HCT116 (cell line): ENCODE measurements at regions not wholly inside any gene's neighbourhood (a gene's known extent, or its start where the extent isn't known, plus 50 kb on each side); places are given as distances from the start of the nearest gene placed in this dataset.

ENCODE experiments used
- ATAC-seq: fragments of 200-7000 bp; cut with Tn5 transposase; 2 replicates; pipeline ENCODE4 v1.9.1; 2020; ENCODE audit warnings: mild to moderate bottlenecking, moderate library complexity
- BruUV-seq: library from RNA; stranded (reverse); fragments of 400-500 nt; replicated peaks from 2 replicates; lab custom pipeline; 2021; lab: Mats Ljungman, UMichigan
- CTCF ChIA-PET: fragments of 300-600 bp; sonication (Branson Sonifier 250); formaldehyde crosslinking; loops from one replicate; lab custom pipeline; 2021; ENCODE audit warnings: antibody characterized with exemption; lab: Charles Lee
- POLR2A ChIA-PET: fragments of 300-600, 350-600 bp; sonication (Branson Sonifier 250); formaldehyde crosslinking; loops from one replicate; lab custom pipeline; 2021; ENCODE audit warnings: antibody characterized with exemption; lab: Charles Lee
- RAD21 ChIA-PET, 2 experiments: fragments of 300-600 bp; sonication (Branson Sonifier 250); formaldehyde crosslinking; loops; one replicate each; lab custom pipeline; 2023; ENCODE audit warnings: low total read pairs in 2 of 2; ENCODE audit not compliant: uncharacterized antibody in 2 of 2, unreplicated experiment in 2 of 2, low non-redundant PET in 1 of 2; lab: Charles Lee
- DNase-seq: peaks from one replicate; pipeline ENCODE4 v3.0.0-alpha.2; 2010; ENCODE audit warnings: low read depth, low spot score
- H2AFZ ChIP-seq: fragments of 200-600 bp; shearing (Covaris generic), sonication (generic); 2 replicates; pipeline ENCODE4 v1.6.1; 2017; ENCODE audit warnings: low read depth, mixed run types, mixed read lengths, antibody characterized with exemption, low read length; ENCODE audit not compliant: poor library complexity, severe bottlenecking
- H3K27ac ChIP-seq: 2 replicates; pipeline ENCODE4 v1.5.1; 2012; ENCODE audit warnings: low read depth, low read length
- H3K27me3 ChIP-seq: fragments of 200-600 bp; sonication (generic); 2 replicates; pipeline ENCODE4 v1.6.1; 2016; ENCODE audit warnings: mixed run types, low read length, mixed read lengths; ENCODE audit not compliant: insufficient read depth
- H3K36me3 ChIP-seq, 2 experiments: fragments of 200-500 bp in 1 of 2; fragments of 200-600 bp in 1 of 2; sonication (Bioruptor generic) in 1 of 2; sonication (generic) in 1 of 2; 2 replicates each; pipeline versions ENCODE4 v1.5.1 to v1.6.1; 2014 to 2016; ENCODE audit warnings: low read length in 2 of 2, inconsistent platforms in 1 of 2, mixed read lengths in 1 of 2, mixed run types in 1 of 2; ENCODE audit not compliant: insufficient read depth in 2 of 2, control insufficient read depth in 1 of 2
- H3K4me1 ChIP-seq, 2 experiments: fragments of 200-600 bp in 1 of 2; sonication (generic) in 1 of 2; 2 replicates each; pipeline versions ENCODE4 v1.5.1 to v1.6.1; 2012 to 2017; ENCODE audit warnings: low read length in 2 of 2, inconsistent platforms in 1 of 2, mild to moderate bottlenecking in 1 of 2, mixed read lengths in 1 of 2, mixed run types in 1 of 2, moderate library complexity in 1 of 2; ENCODE audit not compliant: insufficient read depth in 2 of 2, control insufficient read depth in 1 of 2
- H3K4me2 ChIP-seq: fragments of 200-600 bp; sonication (generic); 2 replicates; pipeline ENCODE4 v1.6.1; 2017; ENCODE audit warnings: mixed run types, low read length, mixed read lengths
- H3K4me3 ChIP-seq, 2 experiments: fragments of 200-600 bp in 1 of 2; sonication (generic) in 1 of 2; replicated peaks in 1 of 2; 2 replicates each; pipeline ENCODE4 v1.5.1; 2011 to 2016; ENCODE audit warnings: low read length in 2 of 2, control low read depth in 1 of 2, low read depth in 1 of 2, mild to moderate bottlenecking in 1 of 2, mixed read lengths in 1 of 2, mixed run types in 1 of 2
- H3K79me2 ChIP-seq: fragments of 200-600 bp; sonication (generic); 2 replicates; pipeline ENCODE4 v1.6.1; 2017; ENCODE audit warnings: mild to moderate bottlenecking, mixed run types, low read length, moderate library complexity, mixed read lengths; ENCODE audit not compliant: insufficient read depth
- H3K9ac ChIP-seq: fragments of 200-600 bp; sonication (generic); 2 replicates; pipeline ENCODE4 v1.6.1; 2016; ENCODE audit warnings: low read length, mixed read lengths
- H3K9me2 ChIP-seq: fragments of 200-600 bp; sonication (generic), shearing (Covaris generic); 2 replicates; pipeline ENCODE4 v1.6.1; 2017; ENCODE audit warnings: mixed run types, mild to moderate bottlenecking, moderate library complexity; ENCODE audit not compliant: insufficient read depth
- H3K9me3 ChIP-seq, 2 experiments: fragments of 200-500 bp in 1 of 2; fragments of 200-600 bp in 1 of 2; sonication (Bioruptor generic) in 1 of 2; sonication (generic) in 1 of 2; 2 replicates each; pipeline ENCODE4 v1.6.1; 2014 to 2017; ENCODE audit warnings: low read length in 2 of 2, mixed read lengths in 2 of 2, inconsistent platforms in 1 of 2, low read depth in 1 of 2, mild to moderate bottlenecking in 1 of 2, mixed run types in 1 of 2, moderate library complexity in 1 of 2; ENCODE audit not compliant: control insufficient read depth in 1 of 2, insufficient read depth in 1 of 2
- H4K20me1 ChIP-seq: fragments of 200-600 bp; sonication (generic), shearing (Covaris generic); 2 replicates; pipeline ENCODE4 v1.6.1; 2017; ENCODE audit warnings: mixed run types, mild to moderate bottlenecking, moderate library complexity; ENCODE audit not compliant: insufficient read depth
- CBX3 ChIP-seq: IDR thresholded peaks from 2 replicates; pipeline ENCODE4 v1.6.1; 2012; ENCODE audit warnings: low read depth
- ELF1 ChIP-seq: IDR thresholded peaks from 2 replicates; pipeline ENCODE4 v1.6.1; 2012; ENCODE audit warnings: low read depth, borderline replicate concordance
- EZH2 ChIP-seq: fragments of 200-600 bp; sonication (generic); IDR thresholded peaks from 2 replicates; pipeline ENCODE4 v1.6.1; 2017; ENCODE audit warnings: antibody characterized with exemption, mixed run types
- FOSL1 ChIP-seq: IDR thresholded peaks from 2 replicates; pipeline ENCODE4 v1.6.1; 2012; ENCODE audit warnings: low read depth
- JUND ChIP-seq: IDR thresholded peaks from 2 replicates; pipeline ENCODE4 v1.6.1; 2012
- MAX ChIP-seq: IDR thresholded peaks from 2 replicates; pipeline ENCODE4 v1.6.1; 2012
- RAD21 ChIP-seq: IDR thresholded peaks from 2 replicates; pipeline ENCODE4 v1.6.1; 2012; ENCODE audit warnings: low read depth, mild to moderate bottlenecking
- SIN3A ChIP-seq: IDR thresholded peaks from 2 replicates; pipeline ENCODE4 v1.6.1; 2012; ENCODE audit warnings: low read depth
- SP1 ChIP-seq: IDR thresholded peaks from 2 replicates; pipeline ENCODE4 v1.6.1; 2012; ENCODE audit warnings: low read depth
- ZFX ChIP-seq: fragments of 450-650 bp; IDR thresholded peaks from 2 replicates; pipeline ENCODE4 v1.6.1; 2017
- intact Hi-C: fragments of 100-400 bp; cut with micrococcal nuclease; formaldehyde crosslinking; loops from 2 replicates; pipeline ENCODE4 v1.10.0; 2022
- TF ChIP-seq, protein P1 (sequence below): IDR thresholded peaks from 2 replicates; pipeline ENCODE4 v1.6.1; 2011; ENCODE audit warnings: mild to moderate bottlenecking, low read length, moderate library complexity; ENCODE audit not compliant: insufficient replicate concordance; ENCODE audit errors: extremely low read depth

- H3K27me3 ChIP-seq: no peaks in the 10 kb centered on the region
- ChIA-PET CTCF (no interaction called here), RAD21 (no interaction called here), POLR2A (no interaction called here)
- BruUV-seq: no TSS peak
- H3K36me3 ChIP-seq: no peaks in the 10 kb centered on the region
- H2AFZ ChIP-seq: no peak overlapping the region
- peaks cover 0 to 4% of the 10 kb centered on the region in 2 experiments; a peak in 1 of 4 replicates for H3K9me3 ChIP-seq
- H3K79me2 ChIP-seq: no peaks in the 10 kb centered on the region
- H3K27ac ChIP-seq: no peak overlapping the region
- H3K4me3 ChIP-seq: no peak overlapping the region
- no peaks in the 10 kb centered on the region for H4K20me1 ChIP-seq
- intact Hi-C loops: no loop called here
- ATAC-seq (no peak), DNase-seq (no peak)
- no peaks in the 10 kb centered on the region for H3K4me1 ChIP-seq
- H3K9me2 ChIP-seq: no peaks in the 10 kb centered on the region
- no peak overlapping the region for H3K9ac ChIP-seq
- TF ChIP-seq JUND (no peak), ZFX (no peak), FOSL1 (no peak), ELF1 (no peak)
- TF ChIP-seq, protein P1, sequence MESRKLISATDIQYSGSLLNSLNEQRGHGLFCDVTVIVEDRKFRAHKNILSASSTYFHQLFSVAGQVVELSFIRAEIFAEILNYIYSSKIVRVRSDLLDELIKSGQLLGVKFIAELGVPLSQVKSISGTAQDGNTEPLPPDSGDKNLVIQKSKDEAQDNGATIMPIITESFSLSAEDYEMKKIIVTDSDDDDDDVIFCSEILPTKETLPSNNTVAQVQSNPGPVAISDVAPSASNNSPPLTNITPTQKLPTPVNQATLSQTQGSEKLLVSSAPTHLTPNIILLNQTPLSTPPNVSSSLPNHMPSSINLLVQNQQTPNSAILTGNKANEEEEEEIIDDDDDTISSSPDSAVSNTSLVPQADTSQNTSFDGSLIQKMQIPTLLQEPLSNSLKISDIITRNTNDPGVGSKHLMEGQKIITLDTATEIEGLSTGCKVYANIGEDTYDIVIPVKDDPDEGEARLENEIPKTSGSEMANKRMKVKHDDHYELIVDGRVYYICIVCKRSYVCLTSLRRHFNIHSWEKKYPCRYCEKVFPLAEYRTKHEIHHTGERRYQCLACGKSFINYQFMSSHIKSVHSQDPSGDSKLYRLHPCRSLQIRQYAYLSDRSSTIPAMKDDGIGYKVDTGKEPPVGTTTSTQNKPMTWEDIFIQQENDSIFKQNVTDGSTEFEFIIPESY: no peak
- H3K4me2 ChIP-seq: no peak overlapping the region
Measured at GRCh38 chr9:73761905-73762304, 610.2 kb downstream of the ANXA1 start.

GRCh38 chr9:73773896-73774295, 622.2 kb downstream of the ANXA1 start:
- H3K27me3 ChIP-seq: no peaks in the 10 kb centered on the region
- DNase-seq (no peak), ATAC-seq (no peak)
- no peak overlapping the region for H2AFZ ChIP-seq
- H3K79me2 ChIP-seq: no peaks in the 10 kb centered on the region
- H4K20me1 ChIP-seq: no peaks in the 10 kb centered on the region; the same call in 1 of the 2 replicates
- POLR2A ChIA-PET: no interaction called here
- H3K4me2 ChIP-seq: no peak overlapping the region
- no peak overlapping the region for H3K9ac ChIP-seq
- CTCF ChIA-PET: no interaction called here
- no peaks in the 10 kb centered on the region for H3K9me2 ChIP-seq
- no peaks in the 10 kb centered on the region for H3K4me1 ChIP-seq
- no peaks in the 10 kb centered on the region for H3K36me3 ChIP-seq
- RAD21 ChIA-PET: no interaction called here
- no peak overlapping the region for H3K27ac ChIP-seq
- H3K9me3 ChIP-seq: no peaks in the 10 kb centered on the region
- intact Hi-C loops: no loop called here
- TF ChIP-seq CBX3 (no peak), MAX (no peak), EZH2 (no peak), SP1 (no peak), FOSL1 (no peak), ZFX (no peak), RAD21 (no peak), SIN3A (no peak)
- TF ChIP-seq, protein P1: no peak
- TF ChIP-seq, all 23 proteins: peak for 0
- no peak overlapping the region for H3K4me3 ChIP-seq
- BruUV-seq: no TSS peak
